IMR-90 (cell line): ENCODE measurements at regions not wholly inside any gene's neighbourhood (a gene's known extent, or its start where the extent isn't known, plus 50 kb on each side); places are given as distances from the start of the nearest gene placed in this dataset.

Source experiments
- ATAC-seq: fragments of 200-7000 bp; cut with Tn5 transposase; 2 replicates; pipeline ENCODE4 v1.9.1; 2020; ENCODE audit warnings: low read depth, mild to moderate bottlenecking, moderate library complexity
- BruUV-seq: library from RNA; stranded (reverse); fragments of 400-500 nt; replicated peaks from 2 replicates; lab custom pipeline; 2021; lab: Mats Ljungman, UMichigan
- CTCF ChIA-PET: fragments of 300-600 bp; formaldehyde crosslinking; extraction: SDS; loops from one replicate; lab custom pipeline; 2021; ENCODE audit warnings: antibody characterized with exemption; lab: Yijun Ruan, JAX
- POLR2A ChIA-PET: fragments of 300-600 bp; sonication (Branson Sonifier 250); formaldehyde crosslinking; loops from one replicate; lab custom pipeline; 2022; ENCODE audit warnings: antibody characterized with exemption; ENCODE audit not compliant: unreplicated experiment; lab: Charles Lee
- DNase-seq: peaks from one replicate; pipeline ENCODE4 v3.0.0; 2013
- H2AFZ ChIP-seq: replicated peaks from 2 replicates; pipeline ENCODE3; 2013; ENCODE audit warnings: low read length, mild to moderate bottlenecking; ENCODE audit not compliant: poor library complexity
- H2AK5ac ChIP-seq: 2 replicates; pipeline ENCODE4 v1.6.1; 2013; ENCODE audit warnings: low read depth, low read length, inconsistent platforms
- H2AK9ac ChIP-seq: replicated peaks from 2 replicates; pipeline ENCODE3; 2013; ENCODE audit warnings: mild to moderate bottlenecking, low read depth, low read length, moderate library complexity; ENCODE audit not compliant: poor library complexity
- H2BK120ac ChIP-seq: 2 replicates; pipeline ENCODE4 v1.6.1; 2013; ENCODE audit warnings: low read depth, low read length, inconsistent platforms
- H2BK15ac ChIP-seq: 3 replicates; pipeline ENCODE4 v1.6.1; 2013; ENCODE audit warnings: low read depth, low read length, inconsistent platforms
- H2BK20ac ChIP-seq: 2 replicates; pipeline ENCODE4 v1.6.1; 2013; ENCODE audit warnings: low read depth, mild to moderate bottlenecking, inconsistent platforms, low read length, moderate library complexity
- H2BK5ac ChIP-seq: 2 replicates; pipeline ENCODE4 v1.6.1; 2013; ENCODE audit warnings: mild to moderate bottlenecking, low read depth, low read length, inconsistent platforms; ENCODE audit not compliant: poor library complexity, severe bottlenecking
- H3K14ac ChIP-seq: replicated peaks from 2 replicates; pipeline ENCODE4 v1.6.1; 2013; ENCODE audit warnings: low read depth, low read length, inconsistent platforms
- H3K18ac ChIP-seq: 2 replicates; pipeline ENCODE4 v1.6.1; 2013; ENCODE audit warnings: low read depth, low read length, control low read depth
- H3K23ac ChIP-seq: 2 replicates; pipeline ENCODE4 v1.6.1; 2013; ENCODE audit warnings: low read depth, low read length, inconsistent platforms
- H3K27ac ChIP-seq: 2 replicates; pipeline ENCODE4 v1.5.1; 2013; ENCODE audit warnings: mild to moderate bottlenecking, control low read depth, low read length; ENCODE audit not compliant: insufficient read depth
- H3K27me3 ChIP-seq: 2 replicates; pipeline ENCODE4 v1.6.1; 2013; ENCODE audit warnings: low read length; ENCODE audit not compliant: control insufficient read depth, insufficient read depth
- H3K36me3 ChIP-seq: 2 replicates; pipeline ENCODE4 v1.6.1; 2013; ENCODE audit warnings: low read length, mixed read lengths; ENCODE audit not compliant: control insufficient read depth, insufficient read depth
- H3K4ac ChIP-seq: 2 replicates; pipeline ENCODE4 v1.6.1; 2013; ENCODE audit warnings: low read depth, low read length, inconsistent platforms
- H3K4me1 ChIP-seq: 2 replicates; pipeline ENCODE4 v1.6.1; 2013; ENCODE audit warnings: low read length, mixed read lengths; ENCODE audit not compliant: control insufficient read depth, insufficient read depth
- H3K4me2 ChIP-seq: 2 replicates; pipeline ENCODE4 v1.6.1; 2013; ENCODE audit warnings: low read depth, mild to moderate bottlenecking, control low read depth, low read length, moderate library complexity
- H3K4me3 ChIP-seq: 2 replicates; pipeline ENCODE4 v1.5.1; 2013; ENCODE audit warnings: low read depth, mild to moderate bottlenecking, control low read depth, low read length, moderate library complexity; ENCODE audit not compliant: insufficient read depth
- H3K56ac ChIP-seq: 2 replicates; pipeline ENCODE4 v1.6.1; 2013; ENCODE audit warnings: low read length, inconsistent platforms; ENCODE audit not compliant: insufficient read depth; ENCODE audit errors: extremely low read depth
- H3K79me1 ChIP-seq, 2 experiments: 2 replicates each; pipeline ENCODE4 v1.6.1; 2013; ENCODE audit warnings: low read length in 2 of 2, inconsistent platforms in 1 of 2, low read depth in 1 of 2
- H3K9ac ChIP-seq: 2 replicates; pipeline ENCODE4 v1.6.1; 2013; ENCODE audit warnings: low read depth, low read length, control low read depth
- H3K9me1 ChIP-seq: 2 replicates; pipeline ENCODE4 v1.6.1; 2013; ENCODE audit warnings: low read length, inconsistent platforms; ENCODE audit not compliant: insufficient read depth
- H3K9me3 ChIP-seq: 2 replicates; pipeline ENCODE4 v1.6.1; 2013; ENCODE audit warnings: low read length; ENCODE audit not compliant: control insufficient read depth, insufficient read depth
- H4K20me1 ChIP-seq: 2 replicates; pipeline ENCODE4 v1.6.1; 2013; ENCODE audit warnings: low read length, inconsistent platforms; ENCODE audit not compliant: insufficient read depth
- H4K5ac ChIP-seq: 2 replicates; pipeline ENCODE4 v1.6.1; 2013; ENCODE audit warnings: mild to moderate bottlenecking, low read depth, low read length, control low read depth
- H4K8ac ChIP-seq, 2 experiments: 2 replicates each; pipeline ENCODE4 v1.6.1; 2013; ENCODE audit warnings: low read depth in 2 of 2, low read length in 2 of 2, control low read depth in 1 of 2, inconsistent platforms in 1 of 2
- H4K91ac ChIP-seq: 2 replicates; pipeline ENCODE4 v1.6.1; 2013; ENCODE audit warnings: low read depth, low read length, inconsistent platforms; ENCODE audit not compliant: insufficient read depth
- BHLHE40 ChIP-seq: fragments of 150-350 bp; IDR thresholded peaks from 2 replicates; pipeline ENCODE4 v1.6.1; 2016; ENCODE audit warnings: mild to moderate bottlenecking, low read depth, low read length
- CEBPB ChIP-seq: IDR thresholded peaks from 2 replicates; pipeline ENCODE4 v1.6.1; 2012; ENCODE audit warnings: low read depth, low read length, improper control_type of control experiment
- CHD1 ChIP-seq: IDR thresholded peaks from 2 replicates; pipeline ENCODE4 v1.6.1; 2012; ENCODE audit warnings: low read depth, low read length, improper control_type of control experiment
- CTCF ChIP-seq: conservative IDR thresholded peaks from 2 replicates; pipeline ENCODE4 v1.5.1; 2012; ENCODE audit warnings: mild to moderate bottlenecking, low read depth, low read length, improper control_type of control experiment
- ELK1 ChIP-seq: fragments of 150-350 bp; IDR thresholded peaks from 2 replicates; pipeline ENCODE4 v1.6.1; 2016; ENCODE audit warnings: low read depth, mild to moderate bottlenecking, low read length, moderate library complexity, borderline replicate concordance
- MAFK ChIP-seq: IDR thresholded peaks from 2 replicates; pipeline ENCODE4 v1.6.1; 2012; ENCODE audit warnings: low read depth, low read length, improper control_type of control experiment
- MXI1 ChIP-seq: IDR thresholded peaks from 2 replicates; pipeline ENCODE4 v1.6.1; 2012; ENCODE audit warnings: low read depth, mild to moderate bottlenecking, low read length, moderate library complexity, borderline replicate concordance
- NFE2L2 ChIP-seq: fragments of 150-350 bp; IDR thresholded peaks from 2 replicates; pipeline ENCODE4 v1.6.1; 2016; ENCODE audit warnings: low read depth, mild to moderate bottlenecking, low read length
- POLR2A ChIP-seq: IDR thresholded peaks from 2 replicates; pipeline ENCODE4 v1.6.1; 2012; ENCODE audit warnings: mild to moderate bottlenecking, low read depth, low read length
- RAD21 ChIP-seq: IDR thresholded peaks from 2 replicates; pipeline ENCODE4 v1.6.1; 2012; ENCODE audit warnings: low read length, improper control_type of control experiment
- RCOR1 ChIP-seq: IDR thresholded peaks from 2 replicates; pipeline ENCODE4 v1.6.1; 2012; ENCODE audit warnings: mild to moderate bottlenecking, low read length, improper control_type of control experiment; ENCODE audit not compliant: insufficient replicate concordance
- SMC3 ChIP-seq: fragments of 150-350 bp; IDR thresholded peaks from 2 replicates; pipeline ENCODE4 v1.6.1; 2016; ENCODE audit warnings: low read depth, mild to moderate bottlenecking, antibody characterized with exemption, low read length, moderate library complexity
- WGBS, 2 experiments: methylation state at CpG; one replicate each; pipeline versions ENCODE4 v1.1.5 to v1.1.7; 2013; ENCODE audit warnings: missing lambda C conversion rate in 2 of 2; ENCODE audit not compliant: insufficient read length in 1 of 2; ENCODE audit errors: extremely low coverage in 2 of 2; 5-methylcytosine and 5-hydroxymethylcytosine counted together
- dilution Hi-C: fragments of 300-500 bp; cut with HindIII; formaldehyde crosslinking; loops from one replicate; pipeline ENCODE4 v1.14.3; 2018; ENCODE audit warnings: low sequenced_read_pairs; ENCODE audit not compliant: unreplicated experiment
- in situ Hi-C: fragments of 300-500 bp; cut with MboI; formaldehyde crosslinking; loops from 3 replicates; pipeline ENCODE4 v1.14.3; 2019; ENCODE audit warnings: low sequenced_read_pairs, inconsistent platforms, mixed read lengths
- intact Hi-C: fragments of 100-400 bp; cut with micrococcal nuclease; formaldehyde crosslinking; loops from 2 replicates; pipeline ENCODE4 v1.10.0; 2022

- Histone ChIP-seq H3K4me2 (no peak overlapping the region), H4K20me1 (no peaks in the 10 kb centered on the region), H3K56ac (no peak overlapping the region), H3K4ac (no peak overlapping the region), H4K8ac (no peak overlapping the region), H3K27me3 (no peaks in the 10 kb centered on the region; the same call in none of the 2 replicates), H3K4me1 (no peaks in the 10 kb centered on the region), H2BK20ac (no peak overlapping the region), H3K4me3 (no peak overlapping the region), H2BK5ac (no peak overlapping the region), H3K23ac (no peak overlapping the region), H2AK5ac (no peak overlapping the region), H4K91ac (no peak overlapping the region), H3K36me3 (no peaks in the 10 kb centered on the region), H4K5ac (no peak overlapping the region), H2BK15ac (no peak overlapping the region), H3K9me3 (no peaks in the 10 kb centered on the region), H3K9ac (no peak overlapping the region), H3K9me1 (no peaks in the 10 kb centered on the region), H3K14ac (no peak overlapping the region), H3K79me1 (no peaks in the 10 kb centered on the region), H2BK120ac (no peak overlapping the region), H2AK9ac (no peak overlapping the region), H2AFZ (no peak overlapping the region), H3K27ac (no peak overlapping the region), H3K18ac (no peak overlapping the region)
- 50% methylated on average over 2 of the region's 11 CpGs; no CpG with 5 or more reads in 1 of the 2 experiments for whole genome bisulfite sequencing, 2 experiments
- intact Hi-C loops (no loop called here), in situ Hi-C loops (no loop called here), dilution Hi-C loops (no loop called here)
- no peak for ATAC-seq
- no peak for DNase-seq
- CTCF ChIA-PET: no interaction called here
- BruUV-seq: no TSS peak
- POLR2A ChIA-PET: no interaction called here
- TF ChIP-seq MXI1: no peak
- TF ChIP-seq RAD21: no peak
- TF ChIP-seq MAFK: no peak
- no peak for TF ChIP-seq SMC3
- no peak for TF ChIP-seq CTCF
- TF ChIP-seq RCOR1: no peak
- TF ChIP-seq CHD1: no peak
- TF ChIP-seq POLR2A: no peak
- TF ChIP-seq ELK1: no peak
- no peak for TF ChIP-seq CEBPB
- TF ChIP-seq NFE2L2: no peak
- no peak for TF ChIP-seq BHLHE40
Measured at GRCh38 chr2:168323529-168324021, 76.2 kb upstream of the STK39 start.
